IPS DF 4.7 (cell line): ENCODE measurements at regions not wholly inside any gene's neighbourhood (a gene's known extent, or its start where the extent isn't known, plus 50 kb on each side); places are given as distances from the start of the nearest gene placed in this dataset.

Experiments used
- DNase-seq: peaks from one replicate; pipeline ENCODE4 v3.0.0-alpha.2; 2013; ENCODE audit warnings: low spot score; ENCODE audit errors: extremely low read depth

GRCh38 chr1:243944429-243945160 is 94.6 kb upstream of the AKT3 start:
- no peak for DNase-seq

- no peak for DNase-seq
These were observed 93.8 kb upstream of the AKT3 start for GRCh38 chr1:243943671-243944428.

DNA sequence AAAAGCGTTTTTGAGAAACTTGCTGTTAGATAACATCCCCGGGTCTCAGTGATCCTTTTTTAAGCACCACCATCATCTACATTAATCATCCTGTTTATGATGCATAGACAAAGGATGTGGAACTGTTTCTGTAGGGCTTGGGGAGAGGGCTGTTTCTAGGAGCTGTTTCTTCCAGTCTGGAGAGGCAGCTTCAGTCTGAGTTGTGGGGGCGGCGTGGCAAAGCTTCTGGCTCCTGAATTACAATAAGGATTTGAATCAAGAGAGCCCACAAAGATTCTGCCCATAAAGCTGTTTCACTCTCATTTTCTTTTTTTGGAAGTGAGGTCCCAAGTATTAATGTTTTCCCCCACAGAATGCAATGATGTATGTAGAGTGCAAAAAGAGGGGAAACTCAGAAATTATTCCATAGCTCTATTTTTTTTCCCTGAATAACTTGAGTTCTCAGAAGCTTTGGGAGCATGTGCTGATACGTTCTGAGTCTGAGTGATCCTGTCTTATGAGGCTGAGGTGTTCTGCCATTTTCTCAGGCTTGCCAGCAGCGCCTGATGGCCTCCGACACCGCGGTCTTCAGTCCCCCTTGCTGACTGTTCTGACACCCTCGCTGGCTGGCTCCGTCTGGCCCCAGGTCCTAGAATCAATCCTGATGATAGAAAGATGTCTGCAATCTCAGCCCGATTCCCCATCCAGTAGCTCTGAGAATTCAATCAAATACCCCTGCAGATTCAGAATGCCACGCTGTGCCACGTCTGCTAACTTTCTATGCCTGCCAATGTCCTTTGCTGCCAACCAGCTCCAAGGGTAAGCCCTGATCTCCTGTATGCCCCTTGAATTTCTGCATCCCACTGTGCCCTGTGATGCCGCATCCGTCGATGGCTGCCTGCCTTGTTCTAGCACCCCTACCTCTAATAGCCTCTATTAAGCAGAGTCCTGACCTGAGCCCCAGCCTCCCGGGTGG is 92.4 kb upstream of the AKT3 start:
- DNase-seq = no peak

- DNase-seq = no peak
These were observed 90.4 kb upstream of the AKT3 start for GRCh38 chr1:243940451-243940850.

DNA sequence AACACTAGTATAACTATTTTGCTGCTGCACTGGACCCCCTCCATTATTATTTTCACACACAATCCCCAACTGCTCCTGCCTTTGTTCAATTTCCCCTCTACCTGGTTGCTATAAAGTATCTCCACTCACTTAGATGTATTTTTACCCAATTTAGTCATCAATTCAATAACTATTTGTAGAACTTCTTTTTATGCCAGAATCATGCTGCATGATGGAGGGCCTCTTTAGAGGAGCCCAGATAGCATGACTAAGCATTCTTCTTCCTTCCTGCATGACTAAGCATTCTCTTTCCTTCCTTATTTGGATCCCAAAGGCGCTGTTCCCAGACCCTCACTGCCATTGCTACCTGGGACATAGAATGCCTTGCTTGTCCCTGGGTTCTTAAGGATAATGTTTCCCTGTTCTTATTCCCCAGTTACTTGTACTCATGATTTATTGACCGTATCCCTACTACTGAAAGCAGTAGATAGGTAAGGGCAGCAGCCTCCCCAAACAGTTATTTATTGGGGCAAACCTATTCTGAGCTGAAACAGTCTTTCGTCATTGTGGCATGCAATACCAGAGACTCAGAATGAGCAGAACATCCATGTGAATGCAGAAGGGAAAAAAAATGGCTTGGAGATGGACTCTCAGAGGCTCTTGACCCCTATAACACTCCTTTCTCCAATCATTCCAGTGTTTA is 89.3 kb upstream of the AKT3 start:
- DNase-seq = no peak

DNA sequence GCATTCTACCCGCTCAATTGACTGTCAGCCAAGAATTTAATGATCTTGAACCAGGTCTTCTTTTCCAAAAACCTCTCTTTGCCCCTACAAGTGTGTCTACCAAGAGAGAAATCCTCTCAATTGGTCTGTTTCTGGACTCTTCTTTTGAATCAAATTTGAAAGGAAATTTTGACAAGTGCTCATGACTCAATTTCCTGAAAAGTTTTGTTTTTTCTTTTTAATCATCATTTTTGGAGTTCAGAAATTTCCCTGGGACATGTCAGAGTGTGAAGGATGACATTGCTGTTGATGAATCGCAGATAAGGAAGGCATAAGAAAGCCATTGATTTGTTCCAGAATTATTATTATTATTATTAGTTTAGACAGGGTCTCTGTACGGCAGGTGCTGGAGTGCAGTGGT is 88.2 kb upstream of the AKT3 start:
- no peak for DNase-seq

DNA sequence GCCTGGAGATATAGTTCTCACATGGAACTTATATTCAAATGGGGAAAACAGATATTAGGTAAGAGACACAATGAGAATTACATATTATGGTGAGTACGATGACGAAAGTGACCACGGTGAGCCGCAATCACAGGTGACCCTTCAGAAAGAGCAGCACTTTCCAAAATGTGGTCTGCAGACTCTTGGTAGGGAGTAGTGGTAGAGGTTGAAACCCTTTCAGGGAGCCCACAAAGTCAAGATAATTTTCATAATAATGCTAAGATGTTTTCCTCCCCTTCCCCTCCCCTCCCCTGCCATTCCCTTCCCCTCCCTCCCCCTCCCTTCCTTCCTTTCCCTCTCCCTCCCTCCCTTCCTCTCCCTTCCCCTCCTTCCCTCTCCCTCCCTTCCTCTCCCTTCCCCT is 83.5 kb upstream of the AKT3 start:
- DNase-seq = no peak

DNA sequence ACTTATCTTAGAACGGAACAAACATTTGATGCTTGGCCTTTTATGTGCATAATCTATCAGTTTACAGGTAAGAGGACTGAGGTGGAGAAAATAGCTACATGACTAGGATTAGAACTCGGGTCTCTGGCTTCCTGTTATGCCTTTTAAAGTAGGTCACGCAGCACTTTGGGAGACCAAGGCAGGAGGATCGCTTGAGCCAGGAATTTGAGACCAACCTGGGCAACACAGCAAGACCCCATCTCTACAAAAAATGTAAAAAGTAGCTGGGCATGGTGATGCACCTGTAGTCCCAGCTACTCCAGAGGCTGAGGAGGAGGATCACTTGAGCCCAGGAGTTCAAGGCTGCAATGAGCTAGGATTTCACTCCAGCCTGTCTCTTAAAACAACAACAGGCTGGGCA is 81.9 kb upstream of the AKT3 start:
- DNase-seq = no peak

DNA sequence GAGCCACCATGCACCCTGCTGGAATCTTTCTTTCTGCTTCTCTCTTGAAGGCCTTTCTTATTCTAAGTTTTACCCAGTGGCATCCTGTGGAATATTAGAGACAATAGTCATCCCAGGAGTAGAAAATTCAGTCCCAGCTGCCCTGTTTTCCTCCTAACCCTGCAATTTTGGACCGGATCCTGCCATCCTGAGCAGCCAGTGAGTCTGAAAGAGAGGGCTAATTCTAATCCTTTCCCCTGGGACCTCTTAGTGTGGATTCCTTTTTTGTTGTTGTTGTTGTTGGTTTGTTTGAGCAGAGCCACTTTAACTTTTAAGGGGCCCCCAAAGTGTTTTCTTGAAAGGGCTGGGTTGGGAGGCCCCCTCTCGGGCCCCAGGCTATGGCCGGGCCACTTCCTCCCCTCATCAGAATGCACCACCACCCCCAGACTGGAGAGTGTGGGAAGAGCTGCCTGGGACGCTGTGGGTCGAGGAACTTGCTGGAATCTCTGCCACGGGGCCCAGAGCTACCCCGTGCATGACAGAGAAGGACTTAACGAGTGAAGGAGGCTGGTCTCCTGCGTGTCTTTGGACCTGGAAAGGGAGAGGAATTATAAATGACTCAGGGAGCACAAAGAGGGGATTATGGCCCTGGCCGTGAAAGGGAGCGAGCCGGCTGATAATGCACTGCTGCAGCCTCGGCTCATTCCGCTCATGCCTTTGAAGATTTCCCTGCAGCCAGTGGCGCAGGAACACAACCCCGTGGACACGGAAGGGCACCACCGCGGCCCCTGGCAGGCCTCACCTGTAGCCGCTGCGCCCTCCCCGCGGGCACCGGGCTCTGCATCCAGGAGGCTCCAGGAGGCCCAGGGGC is 81.0 kb upstream of the AKT3 start:
- no peak for DNase-seq

- DNase-seq = no peak
These were observed 77.3 kb upstream of the AKT3 start for GRCh38 chr1:243927381-243927780.

GRCh38 chr1:243926803-243927245 is 76.8 kb upstream of the AKT3 start:
- DNase-seq = no peak

GRCh38 chr1:243926299-243926698 is 76.3 kb upstream of the AKT3 start:
- no peak for DNase-seq

DNA sequence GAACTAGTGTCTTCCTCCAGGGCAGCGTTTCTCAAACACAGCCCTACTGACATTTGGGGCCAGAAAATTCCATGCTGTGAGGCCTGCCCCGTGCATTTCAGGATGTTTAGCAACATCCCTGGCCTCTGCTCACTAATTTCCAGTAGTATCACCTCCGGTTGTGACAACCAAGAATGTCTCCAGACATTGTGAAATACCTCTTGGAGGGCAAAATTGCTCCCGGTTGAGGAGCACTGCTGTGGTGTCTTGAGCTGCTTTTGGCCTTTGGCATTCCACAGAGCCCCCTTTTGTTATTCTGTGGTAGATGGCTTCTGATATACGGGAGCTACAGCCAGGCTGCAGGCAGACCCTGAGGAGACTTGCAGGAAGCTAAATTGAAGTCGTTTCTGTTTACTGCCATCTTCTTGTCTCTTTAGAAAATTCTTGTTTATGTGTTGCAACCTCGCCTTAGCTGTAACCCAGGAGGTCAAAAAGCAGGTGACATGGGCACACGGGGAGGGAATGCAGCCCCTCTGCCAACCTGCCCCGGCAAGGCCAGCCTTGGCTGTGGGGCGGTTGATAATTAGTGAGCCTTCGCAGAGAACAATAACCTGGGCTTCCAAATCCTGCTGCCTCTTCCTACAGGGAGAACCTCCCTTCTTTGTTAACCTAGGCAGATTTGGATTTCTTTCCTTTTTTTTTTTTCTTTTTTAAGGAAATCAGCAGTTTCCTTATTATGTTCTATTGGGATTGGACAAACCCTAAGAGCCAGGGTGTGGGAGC is 74.7 kb upstream of the AKT3 start:
- DNase-seq = no peak

DNA sequence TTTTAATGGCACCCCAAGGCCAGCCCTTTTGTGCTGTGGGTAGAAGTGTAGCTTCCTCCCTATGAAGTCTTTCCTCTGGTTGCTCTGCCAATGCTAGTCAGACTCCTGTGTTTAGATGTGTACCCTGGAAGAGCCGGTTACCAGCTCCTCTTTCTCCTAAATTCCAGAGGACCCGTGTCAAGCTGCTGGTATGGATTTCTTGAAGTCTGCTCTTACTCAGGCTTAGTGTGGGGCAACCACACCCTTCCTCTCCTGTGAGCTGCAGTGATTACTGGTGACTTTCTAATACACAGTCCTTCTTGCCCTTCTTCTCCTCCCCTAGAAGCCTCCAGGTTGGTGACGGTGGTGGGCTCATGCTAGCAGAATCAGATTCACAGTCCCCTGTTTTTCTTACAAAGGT is 74.1 kb upstream of the AKT3 start:
- no peak for DNase-seq

DNA sequence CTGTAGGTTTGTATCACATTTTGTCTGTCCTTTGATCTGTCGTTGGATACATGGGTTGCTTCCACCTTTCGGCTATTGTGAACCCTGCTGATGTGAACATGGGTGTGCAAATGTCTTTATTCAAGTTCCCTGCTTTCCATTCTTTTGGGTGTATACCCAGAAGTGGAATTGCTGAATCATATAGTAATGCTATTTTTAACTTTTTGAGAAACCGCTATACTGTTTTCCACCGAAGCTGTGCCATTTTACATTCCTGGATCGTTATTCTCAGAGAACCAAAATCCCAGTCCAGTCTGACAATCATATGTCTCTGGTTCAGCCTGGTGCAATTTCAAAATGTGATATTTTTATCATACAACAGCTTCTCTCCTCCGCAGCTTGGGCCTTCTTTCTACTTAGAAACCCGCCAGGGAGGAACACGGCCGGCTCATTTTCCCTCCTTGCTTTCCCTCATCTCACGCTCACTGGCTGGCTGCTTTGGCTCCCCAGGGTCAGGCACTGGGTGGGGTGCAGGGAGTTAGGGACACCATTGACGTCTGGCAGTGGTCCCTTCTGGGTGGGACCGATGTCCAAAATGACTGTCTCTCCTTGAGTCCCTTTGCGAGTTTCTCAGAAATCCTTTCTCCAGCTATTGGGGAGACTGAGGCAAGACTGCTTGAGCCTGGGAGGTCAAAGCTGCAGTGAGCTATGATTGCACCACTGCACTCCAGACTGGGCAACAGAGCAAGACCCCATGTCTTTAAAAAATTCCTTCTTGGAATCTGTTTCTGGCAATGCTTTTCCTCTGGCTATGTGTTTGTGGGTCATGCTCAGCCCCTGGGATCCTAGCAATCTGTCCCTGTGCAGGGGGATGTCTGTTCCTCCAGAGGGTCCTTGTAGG is 73.5 kb upstream of the AKT3 start:
- DNase-seq = no peak

DNA sequence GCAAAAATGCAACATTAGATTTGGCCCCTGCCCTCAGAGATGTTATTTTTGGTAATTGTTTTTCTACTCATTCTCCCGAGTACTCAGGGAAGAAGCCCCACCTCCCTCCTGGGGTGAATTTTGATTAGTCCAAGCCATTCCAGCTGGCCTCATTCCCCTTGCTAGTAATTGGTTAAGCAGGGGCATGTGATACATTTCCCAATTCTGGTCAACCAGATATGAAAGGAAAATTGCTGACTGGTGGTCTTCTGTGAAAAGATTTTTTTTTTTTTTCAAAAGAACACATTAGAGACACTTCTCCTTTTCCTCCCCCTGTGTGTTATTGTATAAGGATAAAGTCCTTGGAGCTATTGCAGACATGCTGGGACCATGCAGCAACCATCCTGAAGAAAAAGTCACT is 71.1 kb upstream of the AKT3 start:
- no peak for DNase-seq

DNA sequence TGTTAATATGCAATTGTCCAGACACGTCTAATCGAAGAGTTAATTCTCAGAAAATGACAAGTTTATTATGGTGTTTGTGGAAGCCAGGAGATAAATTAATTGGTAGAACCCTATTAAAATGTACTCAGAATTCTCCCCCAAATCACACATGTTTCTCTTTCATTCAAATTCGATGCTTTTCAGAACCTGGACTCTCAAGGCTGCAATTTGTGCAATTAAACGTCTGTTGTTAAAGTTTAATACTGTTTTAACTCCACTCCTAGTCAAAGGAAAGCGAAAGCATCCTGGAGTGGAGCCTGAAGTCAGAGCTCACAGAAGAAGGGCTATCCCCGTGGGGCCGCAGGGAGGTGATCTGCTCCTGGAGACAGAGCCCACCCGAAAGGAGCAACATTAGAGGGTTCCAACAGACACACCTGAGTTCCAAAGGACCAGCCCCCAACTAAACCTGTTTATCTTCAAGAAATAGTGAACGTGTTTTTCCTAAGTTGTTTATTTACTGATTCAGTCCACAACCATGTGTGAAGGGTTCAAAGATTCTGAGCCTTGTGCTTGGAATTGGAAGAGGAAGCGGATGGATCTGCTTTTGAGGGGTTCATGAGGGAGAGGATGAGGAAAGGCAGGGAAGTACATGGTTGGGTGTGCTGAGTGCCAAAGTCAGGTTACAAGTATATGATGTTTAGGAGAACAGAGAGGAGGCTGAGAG is 68.0 kb upstream of the AKT3 start:
- no peak for DNase-seq
